GM12878 (cell line): ENCODE measurements at regions not wholly inside any gene's neighbourhood (a gene's known extent, or its start where the extent isn't known, plus 50 kb on each side); places are given as distances from the start of the nearest gene placed in this dataset.

ENCODE experiments used
- CTCF ChIP-seq, 3 experiments: IDR thresholded peaks in 2 of 3; conservative IDR thresholded peaks in 1 of 3; 2 replicates each; pipeline ENCODE4 v1.5.1; 2011; ENCODE audit warnings: low read depth in 3 of 3, low read length in 3 of 3, mild to moderate bottlenecking in 3 of 3, control low read depth in 2 of 3, moderate library complexity in 2 of 3, inconsistent platforms in 1 of 3, mixed read lengths in 1 of 3; ENCODE audit not compliant: control insufficient read depth in 2 of 3, insufficient read depth in 1 of 3; ENCODE audit errors: extremely low read depth in 1 of 3
- FOXM1 ChIP-seq: IDR thresholded peaks from 2 replicates; pipeline ENCODE4 v1.6.1; 2012; ENCODE audit warnings: low read depth, mild to moderate bottlenecking, inconsistent platforms, low read length, moderate library complexity
- IRF3 ChIP-seq: fragments of 450-650 bp; IDR thresholded peaks from 2 replicates; pipeline ENCODE4 v1.6.1; 2014; ENCODE audit warnings: mild to moderate bottlenecking
- KLF5 ChIP-seq: fragments of 450-650 bp; IDR thresholded peaks from 2 replicates; pipeline ENCODE4 v1.6.1; 2014; ENCODE audit warnings: mild to moderate bottlenecking; ENCODE audit not compliant: partially characterized antibody
- MAX ChIP-seq: IDR thresholded peaks from 2 replicates; pipeline ENCODE4 v1.6.1; 2012; ENCODE audit warnings: low read depth, low read length, improper control_type of control experiment
- POLR2A ChIP-seq: IDR thresholded peaks from 2 replicates; pipeline ENCODE4 v1.6.1; 2011; ENCODE audit warnings: low read depth, mild to moderate bottlenecking, low read length
- ZSCAN29 ChIP-seq: fragments of 450-650 bp; IDR thresholded peaks from 2 replicates; pipeline ENCODE4 v1.6.1; 2017; ENCODE audit warnings: mild to moderate bottlenecking, moderate library complexity
- TF ChIP-seq, protein P1 (sequence below): fragments of 450-650 bp; IDR thresholded peaks from 2 replicates; pipeline ENCODE4 v1.6.1; 2016; ENCODE audit warnings: mild to moderate bottlenecking

DNA sequence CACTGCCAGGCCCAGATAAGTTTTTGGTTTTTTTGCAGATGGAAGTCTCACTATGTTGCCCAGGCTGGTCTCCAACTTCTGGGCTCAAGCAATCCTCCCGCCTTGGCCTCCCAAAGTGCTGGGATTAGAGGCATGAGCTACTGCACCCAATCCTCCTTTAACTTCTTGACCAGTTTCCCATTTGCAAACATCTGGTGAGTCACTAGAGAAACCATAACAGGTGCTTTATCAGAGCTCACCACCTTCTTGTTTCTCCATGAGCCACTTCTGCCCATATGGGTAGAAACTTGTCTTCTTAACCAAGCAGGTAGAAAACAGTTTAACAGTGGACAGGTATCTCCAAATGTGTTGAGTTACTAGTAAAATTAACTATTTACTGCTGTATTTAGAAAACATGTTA is 128.4 kb upstream of the AP1S2 start:
- TF ChIP-seq, protein P1, sequence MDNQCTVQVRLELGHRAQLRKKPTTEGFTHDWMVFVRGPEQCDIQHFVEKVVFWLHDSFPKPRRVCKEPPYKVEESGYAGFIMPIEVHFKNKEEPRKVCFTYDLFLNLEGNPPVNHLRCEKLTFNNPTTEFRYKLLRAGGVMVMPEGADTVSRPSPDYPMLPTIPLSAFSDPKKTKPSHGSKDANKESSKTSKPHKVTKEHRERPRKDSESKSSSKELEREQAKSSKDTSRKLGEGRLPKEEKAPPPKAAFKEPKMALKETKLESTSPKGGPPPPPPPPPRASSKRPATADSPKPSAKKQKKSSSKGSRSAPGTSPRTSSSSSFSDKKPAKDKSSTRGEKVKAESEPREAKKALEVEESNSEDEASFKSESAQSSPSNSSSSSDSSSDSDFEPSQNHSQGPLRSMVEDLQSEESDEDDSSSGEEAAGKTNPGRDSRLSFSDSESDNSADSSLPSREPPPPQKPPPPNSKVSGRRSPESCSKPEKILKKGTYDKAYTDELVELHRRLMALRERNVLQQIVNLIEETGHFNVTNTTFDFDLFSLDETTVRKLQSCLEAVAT = no peak
- no peak for TF ChIP-seq CTCF (IDR thresholded peaks at IDR 0.05 in 2 of 3, conservative IDR thresholded peaks at IDR 0.05 in 1 of 3; ENCODE audit: control insufficient read depth in 2 of 3, extremely low read depth in 1 of 3, insufficient read depth in 1 of 3, low read depth in 3 of 3, low read length in 3 of 3)
- TF ChIP-seq FOXM1 = no peak
- TF ChIP-seq IRF3 = no peak
- no peak for TF ChIP-seq KLF5
- TF ChIP-seq MAX = no peak
- no peak for TF ChIP-seq ZSCAN29
- no peak for TF ChIP-seq POLR2A
